ENCODE measurements at regions not wholly inside any gene's neighbourhood (a gene's known extent, or its start where the extent isn't known, plus 50 kb on each side); places are given as distances from the start of the nearest gene placed in this dataset.
"Not testable (repeated sequence)": the region's sequence is repeated elsewhere in the genome, so short reads cannot be mapped to it uniquely, and the experiment has no call there.

- no peak overlapping the region for H3K27ac Mint-ChIP-seq
Measured at GRCh38 chr14:89507926-89508460, 91.0 kb upstream of the FOXN3 start.

GRCh38 chr14:89507521-89507920 is 90.5 kb upstream of the FOXN3 start:
- no peak for DNase-seq (ENCODE audit: low spot score in 2 of 2, unreplicated experiment in 2 of 2)
- Mint-ChIP-seq H3K27ac (no peak overlapping the region), H3K27me3 (ENCODE audit: low read depth) (no peaks in the 10 kb centered on the region), H3K36me3 (peaks cover 16% of the 10 kb centered on the region), H3K4me1 (peaks cover 6% of the 10 kb centered on the region), H3K4me3 (no peak overlapping the region), H3K9me3 (no peaks in the 10 kb centered on the region)
- no peak for TF ChIP-seq CTCF (IDR thresholded peaks at IDR 0.05; ENCODE audit: unreplicated experiment)

More at GRCh38 chr14:89507926-89508460, 91.0 kb upstream of the FOXN3 start:
- H3K27me3 Mint-ChIP-seq (ENCODE audit: low read depth): no peaks in the 10 kb centered on the region
- H3K36me3 Mint-ChIP-seq: peaks cover 17% of the 10 kb centered on the region
- H3K4me1 Mint-ChIP-seq: peaks cover 1% of the 10 kb centered on the region
- H3K4me3 Mint-ChIP-seq: no peak overlapping the region
- no peak for TF ChIP-seq CTCF (IDR thresholded peaks at IDR 0.05; ENCODE audit: unreplicated experiment)
- DNase-seq (ENCODE audit: low spot score in 2 of 2, unreplicated experiment in 2 of 2): no peak
- no peaks in the 10 kb centered on the region for H3K9me3 Mint-ChIP-seq

- not testable (repeated sequence) for H3K9me3 Mint-ChIP-seq; H3K27me3 Mint-ChIP-seq (ENCODE audit: low read depth); H3K4me3 Mint-ChIP-seq; DNase-seq (ENCODE audit: low spot score in 2 of 2, unreplicated experiment in 2 of 2); H3K27ac Mint-ChIP-seq; H3K4me1 Mint-ChIP-seq
- peaks cover 12% of the 10 kb centered on the region for H3K36me3 Mint-ChIP-seq
Measured at GRCh38 chr14:89506891-89507452, 89.9 kb upstream of the FOXN3 start.

GRCh38 chr14:89504602-89505313 is 87.7 kb upstream of the FOXN3 start:
- Mint-ChIP-seq H3K4me1 (peaks cover 7% of the 10 kb centered on the region), H3K27me3 (ENCODE audit: low read depth) (no peaks in the 10 kb centered on the region), H3K36me3 (peaks cover 15% of the 10 kb centered on the region), H3K4me3 (no peak overlapping the region), H3K9me3 (no peaks in the 10 kb centered on the region), H3K27ac (no peak overlapping the region)
- no peak for TF ChIP-seq CTCF (IDR thresholded peaks at IDR 0.05; ENCODE audit: unreplicated experiment)
- no peak for DNase-seq (ENCODE audit: low spot score in 2 of 2, unreplicated experiment in 2 of 2)

GRCh38 chr14:89504091-89504490 is 87.1 kb upstream of the FOXN3 start:
- peaks cover 15% of the 10 kb centered on the region for H3K36me3 Mint-ChIP-seq
- H3K27ac Mint-ChIP-seq: no peak overlapping the region
- peaks cover 7% of the 10 kb centered on the region for H3K4me1 Mint-ChIP-seq
- TF ChIP-seq CTCF (IDR thresholded peaks at IDR 0.05; ENCODE audit: unreplicated experiment): no peak
- no peaks in the 10 kb centered on the region for H3K27me3 Mint-ChIP-seq (ENCODE audit: low read depth)
- no peaks in the 10 kb centered on the region for H3K9me3 Mint-ChIP-seq
- DNase-seq (ENCODE audit: low spot score in 2 of 2, unreplicated experiment in 2 of 2): no peak
- no peak overlapping the region for H3K4me3 Mint-ChIP-seq

- no peaks in the 10 kb centered on the region for H3K9me3 Mint-ChIP-seq
- no peaks in the 10 kb centered on the region for H3K27me3 Mint-ChIP-seq (ENCODE audit: low read depth)
- H3K4me1 Mint-ChIP-seq: peaks cover 7% of the 10 kb centered on the region
- no peak for DNase-seq (ENCODE audit: low spot score in 2 of 2, unreplicated experiment in 2 of 2)
- TF ChIP-seq CTCF (IDR thresholded peaks at IDR 0.05; ENCODE audit: unreplicated experiment): no peak
- H3K36me3 Mint-ChIP-seq: peaks cover 15% of the 10 kb centered on the region
- no peak overlapping the region for H3K4me3 Mint-ChIP-seq
- H3K27ac Mint-ChIP-seq: no peak overlapping the region
Measured at GRCh38 chr14:89503431-89503996, 86.5 kb upstream of the FOXN3 start.

All from mesothelial cell of epicardium (in vitro differentiated cells).